Breast epithelium (tissue), 4 donors: ENCODE measurements at regions not wholly inside any gene's neighbourhood (a gene's known extent, or its start where the extent isn't known, plus 50 kb on each side); places are given as distances from the start of the nearest gene placed in this dataset.

Experiments
- DNase-seq, 2 donors: peaks; one replicate each; pipeline ENCODE4 v3.0.0-alpha.2; 2019; ENCODE audit warnings: low spot score in 2 of 2
- H3K27ac ChIP-seq, 2 donors: fragments of 200-600 bp; sonication (generic) in 1 of 2; one replicate each; pipeline ENCODE4 v1.5.1; 2016 to 2019; ENCODE audit warnings: mild to moderate bottlenecking in 1 of 2
- H3K27me3 ChIP-seq, 2 donors: fragments of 200-600 bp; sonication (generic) in 1 of 2; one replicate each; pipeline versions ENCODE4 v1.5.1 to v1.6.0; 2017 to 2019; ENCODE audit warnings: control low read depth in 1 of 2, mild to moderate bottlenecking in 1 of 2
- H3K36me3 ChIP-seq: fragments of 200-600 bp; one replicate; pipeline ENCODE4 v1.5.1; 2019
- H3K4me1 ChIP-seq, 2 donors: fragments of 200-600 bp; sonication (generic); one replicate each; pipeline ENCODE4 v1.5.1; 2016 to 2019; ENCODE audit warnings: control low read depth in 1 of 2
- H3K4me3 ChIP-seq, 3 donors: fragments of 200-600 bp; sonication (generic); 1 replicate in 2 of 3; 2 replicates in 1 of 3; pipeline ENCODE4 v1.5.1; 2016 to 2019; ENCODE audit warnings: mild to moderate bottlenecking in 3 of 3, moderate library complexity in 2 of 3
- H3K9me3 ChIP-seq, 2 donors: fragments of 200-600 bp; sonication (generic) in 1 of 2; one replicate each; pipeline ENCODE4 v1.5.1; 2016 to 2019; ENCODE audit warnings: control low read depth in 1 of 2
- POLR2A ChIP-seq: fragments of 450-650 bp; IDR thresholded peaks from one replicate; pipeline ENCODE4 v1.6.1; 2016; ENCODE audit warnings: antibody characterized with exemption, mild to moderate bottlenecking, moderate library complexity
- POLR2AphosphoS5 ChIP-seq, 3 donors: sonication (generic); formaldehyde crosslinking; IDR thresholded peaks; one replicate each; pipeline ENCODE4 v1.6.1; 2017; ENCODE audit warnings: antibody characterized with exemption in 3 of 3
- intact Hi-C: fragments of 100-400 bp; cut with DNase I; formaldehyde crosslinking; loops from one replicate; pipeline ENCODE4 v1.15.1; 2023; ENCODE audit warnings: low total_unique reads
- TF ChIP-seq, protein P1 (sequence below), 3 donors: fragments of 450-650 bp; IDR thresholded peaks; one replicate each; pipeline ENCODE4 v1.5.1; 2016 to 2017; ENCODE audit warnings: antibody characterized with exemption in 3 of 3, mild to moderate bottlenecking in 3 of 3, moderate library complexity in 3 of 3

DNA sequence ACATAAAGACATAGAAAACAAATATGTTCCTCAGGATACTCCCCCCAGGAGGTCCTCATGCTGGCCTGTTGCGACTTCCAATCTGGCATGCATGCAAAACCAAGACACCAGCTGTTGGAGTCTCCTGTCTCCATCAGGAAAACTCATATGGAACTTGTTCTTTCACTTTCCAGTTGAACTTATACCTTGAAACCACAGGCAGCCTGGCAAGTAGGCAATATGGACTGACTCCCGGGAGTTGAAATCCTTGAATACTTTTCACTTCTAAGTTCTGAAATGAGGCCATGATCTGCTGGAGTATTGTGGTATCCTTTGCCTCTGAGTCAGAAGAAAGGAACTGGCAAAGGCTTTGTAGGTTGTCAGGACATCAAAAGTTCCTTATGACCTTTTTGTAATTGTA lies 444.2 kb downstream of the IDS start:
- no peaks in the 10 kb centered on the region for H3K4me1 ChIP-seq
- H3K9me3 ChIP-seq = no peaks in the 10 kb centered on the region
- intact Hi-C loops = no loop called here
- no peak overlapping the region for H3K27ac ChIP-seq
- TF ChIP-seq, protein P1, sequence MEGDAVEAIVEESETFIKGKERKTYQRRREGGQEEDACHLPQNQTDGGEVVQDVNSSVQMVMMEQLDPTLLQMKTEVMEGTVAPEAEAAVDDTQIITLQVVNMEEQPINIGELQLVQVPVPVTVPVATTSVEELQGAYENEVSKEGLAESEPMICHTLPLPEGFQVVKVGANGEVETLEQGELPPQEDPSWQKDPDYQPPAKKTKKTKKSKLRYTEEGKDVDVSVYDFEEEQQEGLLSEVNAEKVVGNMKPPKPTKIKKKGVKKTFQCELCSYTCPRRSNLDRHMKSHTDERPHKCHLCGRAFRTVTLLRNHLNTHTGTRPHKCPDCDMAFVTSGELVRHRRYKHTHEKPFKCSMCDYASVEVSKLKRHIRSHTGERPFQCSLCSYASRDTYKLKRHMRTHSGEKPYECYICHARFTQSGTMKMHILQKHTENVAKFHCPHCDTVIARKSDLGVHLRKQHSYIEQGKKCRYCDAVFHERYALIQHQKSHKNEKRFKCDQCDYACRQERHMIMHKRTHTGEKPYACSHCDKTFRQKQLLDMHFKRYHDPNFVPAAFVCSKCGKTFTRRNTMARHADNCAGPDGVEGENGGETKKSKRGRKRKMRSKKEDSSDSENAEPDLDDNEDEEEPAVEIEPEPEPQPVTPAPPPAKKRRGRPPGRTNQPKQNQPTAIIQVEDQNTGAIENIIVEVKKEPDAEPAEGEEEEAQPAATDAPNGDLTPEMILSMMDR (IDR thresholded peaks at IDR 0.05) = no peak
- no peak for TF ChIP-seq POLR2A
- no peak for TF ChIP-seq POLR2AphosphoS5 (IDR thresholded peaks at IDR 0.05)
- no peak for DNase-seq
- H3K27me3 ChIP-seq = peaks cover 0 to 4% of the 10 kb centered on the region in 2 donors
- no peak overlapping the region for H3K4me3 ChIP-seq
- H3K36me3 ChIP-seq = no peaks in the 10 kb centered on the region
